ENCODE measurements at regions not wholly inside any gene's neighbourhood (a gene's known extent, or its start where the extent isn't known, plus 50 kb on each side); places are given as distances from the start of the nearest gene placed in this dataset.

DNA sequence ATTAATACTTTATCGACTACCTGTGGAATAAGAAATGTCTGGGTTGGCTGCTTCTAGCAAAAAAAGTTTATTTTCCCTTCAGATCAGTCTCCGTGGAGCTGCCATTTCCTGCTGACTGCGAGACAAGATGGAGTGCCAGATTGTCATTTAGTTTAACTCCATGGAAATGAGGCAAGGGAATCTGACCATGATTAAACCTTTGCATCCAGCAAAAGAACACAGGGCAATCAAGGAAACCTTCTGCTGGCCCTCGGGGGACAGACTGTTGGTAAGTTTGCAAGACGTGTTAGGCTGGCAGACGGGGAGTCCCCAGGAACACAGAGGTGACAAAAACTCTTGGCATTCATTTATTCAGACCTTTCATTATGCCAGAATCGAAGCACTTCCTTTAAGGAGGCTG lies 52.2 kb upstream of the SPACA1 start:
- no peak for DNase-seq (ENCODE audit: low read depth, low spot score)

DNA sequence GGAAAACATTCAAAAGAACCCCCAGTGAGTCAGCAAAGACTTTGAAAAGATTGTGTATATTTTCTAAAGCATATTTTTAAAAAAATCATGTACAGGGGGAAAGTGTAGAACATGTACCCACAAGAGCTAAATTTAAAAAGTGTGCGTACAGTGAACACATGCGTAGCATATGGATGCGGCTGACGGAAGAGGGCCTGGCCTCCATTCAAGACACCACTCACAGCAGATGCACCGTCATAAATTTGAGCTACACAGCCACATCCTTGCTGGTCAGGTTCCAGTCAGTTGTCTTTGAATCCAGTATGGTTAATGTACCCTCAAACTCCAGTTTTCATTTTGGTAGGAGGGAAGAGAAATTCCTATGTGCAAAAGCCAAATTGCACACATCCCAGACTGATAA lies 54.3 kb upstream of the SPACA1 start:
- DNase-seq (ENCODE audit: low read depth, low spot score), result no peak

DNA sequence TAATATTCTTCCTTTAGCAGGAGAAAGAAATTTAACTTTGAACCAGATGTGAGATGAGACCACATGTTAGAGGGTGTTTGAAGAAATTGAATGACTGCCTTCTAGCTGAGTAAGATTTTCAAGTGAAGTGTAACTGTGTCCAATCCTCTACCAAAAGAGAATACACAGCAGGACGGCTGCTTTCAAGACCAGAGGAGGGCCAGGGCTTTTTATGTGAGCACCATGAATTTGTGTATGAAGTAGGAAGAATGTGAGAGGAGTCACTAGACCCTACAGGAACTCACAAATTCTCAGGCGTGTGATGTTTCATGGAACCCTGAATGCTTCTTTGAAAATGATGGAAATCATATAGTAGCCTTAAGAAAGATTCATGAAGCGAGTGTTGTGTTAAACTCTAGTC lies 56.8 kb upstream of the SPACA1 start:
- no peak for DNase-seq (ENCODE audit: low read depth, low spot score)

DNA sequence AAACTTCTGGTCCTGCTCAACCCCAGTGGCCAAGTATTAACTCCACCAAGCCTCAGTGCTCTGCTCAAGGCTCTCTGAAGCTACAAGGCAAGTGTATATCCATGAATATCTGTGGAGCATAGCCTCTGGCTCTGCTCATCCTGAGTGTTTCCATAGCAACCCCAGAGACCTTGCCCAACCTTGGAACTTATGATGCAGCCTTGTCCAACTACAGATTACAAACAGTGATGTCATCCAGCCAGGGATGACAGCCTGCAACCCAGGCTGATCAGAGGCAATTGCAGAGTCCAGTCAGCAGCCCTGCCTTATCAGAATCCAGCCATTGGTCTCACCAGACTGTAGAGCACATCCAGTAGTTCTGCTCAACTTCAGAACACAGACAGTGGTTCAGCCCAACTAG lies 65.5 kb upstream of the SPACA1 start:
- DNase-seq (ENCODE audit: low read depth, low spot score), result no peak

DNA sequence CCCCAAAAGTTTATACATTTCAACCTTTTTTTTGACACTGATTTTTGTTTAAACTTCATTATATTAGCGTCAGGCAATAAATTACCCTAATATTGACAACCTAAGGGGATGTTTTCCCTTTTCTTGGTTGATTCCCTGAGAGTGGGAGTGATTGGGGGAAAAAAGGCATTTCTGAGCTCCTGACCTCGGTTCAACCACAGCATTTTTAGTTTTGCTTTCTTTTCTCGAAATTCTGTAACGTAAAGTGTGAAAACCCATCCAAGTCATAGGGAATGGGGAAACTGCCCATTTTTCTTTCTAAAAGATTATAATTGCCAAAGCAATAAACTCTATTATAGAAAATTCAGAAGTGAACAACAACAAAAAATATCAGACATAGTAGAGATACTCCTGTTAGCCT lies 67.9 kb upstream of the SPACA1 start:
- no peak for DNase-seq (ENCODE audit: low read depth, low spot score)

DNA sequence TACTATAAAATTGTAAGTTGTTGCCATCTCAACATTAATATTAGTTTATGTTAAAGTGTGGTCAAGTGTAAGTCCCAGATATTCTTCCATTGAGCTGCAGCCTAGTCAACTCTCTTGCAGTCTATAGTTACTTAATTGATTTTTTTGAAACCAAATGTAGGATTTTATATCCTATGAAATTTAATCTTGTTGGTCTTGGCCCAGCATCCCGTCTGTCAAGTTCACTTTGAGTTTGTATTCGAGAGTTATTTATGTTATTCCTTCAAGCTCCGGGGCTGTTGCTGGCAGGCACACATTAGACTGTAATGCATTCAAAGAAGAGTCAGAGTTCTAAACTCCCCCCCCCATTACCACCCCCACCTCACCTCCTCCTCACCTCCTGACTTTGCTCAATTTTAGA lies 71.0 kb upstream of the SPACA1 start:
- DNase-seq (ENCODE audit: low read depth, low spot score), result no peak

DNA sequence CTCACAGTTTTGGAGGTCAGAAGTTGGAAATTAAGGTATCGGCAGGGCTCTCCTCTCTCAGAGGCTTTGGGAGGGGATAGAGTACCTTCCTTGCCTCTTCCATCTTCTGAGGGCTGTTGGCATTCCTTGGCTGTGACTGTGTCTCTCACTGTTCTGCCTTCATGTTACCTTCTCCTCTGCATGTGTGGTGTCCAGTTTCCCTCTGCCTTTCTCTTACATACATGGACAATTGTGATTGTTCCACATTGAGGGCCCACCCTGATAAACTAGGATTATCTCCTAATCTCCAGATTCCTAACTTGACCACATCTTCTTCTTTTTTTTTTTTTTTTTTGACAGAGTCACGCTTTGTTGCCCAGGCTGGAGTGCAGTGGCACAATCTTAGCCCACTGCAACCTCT lies 72.1 kb upstream of the SPACA1 start:
- DNase-seq (ENCODE audit: low read depth, low spot score), result no peak

DNA sequence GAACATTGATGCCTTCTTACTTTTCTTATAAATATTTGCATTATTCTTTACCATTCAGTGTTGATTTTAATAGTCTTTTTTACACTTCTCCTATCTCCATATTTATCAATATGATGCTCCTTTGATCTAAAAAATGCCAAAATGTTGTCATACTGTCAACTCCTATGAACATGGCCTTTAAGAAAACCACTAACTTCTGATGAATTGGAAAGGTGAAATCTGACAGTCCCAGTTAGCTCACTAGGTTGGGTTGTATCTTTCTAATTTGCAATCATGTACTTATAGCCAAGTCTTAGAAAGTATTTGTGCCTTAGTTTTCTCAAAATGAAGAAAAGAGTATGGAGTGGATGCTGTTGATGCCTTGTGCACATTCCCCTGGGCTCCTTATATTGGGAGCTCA lies 75.4 kb upstream of the SPACA1 start:
- no peak for DNase-seq (ENCODE audit: low read depth, low spot score)

DNA sequence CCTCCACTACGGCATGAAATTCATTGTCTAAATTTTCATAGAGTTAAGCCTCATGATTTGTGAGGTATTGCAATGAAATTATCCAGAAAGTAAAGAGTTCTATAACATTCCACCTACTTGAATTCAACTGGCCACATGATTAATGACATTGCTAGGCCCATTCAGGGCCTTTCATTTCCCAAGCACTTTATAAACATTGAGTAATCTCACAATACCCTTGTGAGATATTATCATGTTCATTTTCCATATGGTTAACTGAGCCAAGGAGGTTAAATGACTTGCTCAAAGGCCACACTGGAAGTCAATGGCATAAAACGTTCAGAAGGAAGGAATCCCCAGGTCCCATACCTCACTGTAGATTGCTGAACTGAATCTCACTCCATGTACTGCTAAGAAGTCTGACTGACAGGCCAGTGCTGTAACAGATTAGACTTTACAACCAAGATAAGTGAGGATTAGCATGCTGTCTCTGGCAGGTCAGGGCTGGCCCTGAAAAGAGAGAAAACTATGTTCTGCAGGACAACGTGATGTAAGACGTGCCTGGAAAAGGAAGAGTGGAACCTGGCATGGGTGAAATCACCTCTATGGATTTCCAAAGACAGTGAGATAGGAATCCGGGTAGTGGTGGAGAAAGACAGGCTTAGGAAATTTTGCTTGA lies 75.9 kb upstream of the SPACA1 start:
- DNase-seq (ENCODE audit: low read depth, low spot score), result no peak

DNA sequence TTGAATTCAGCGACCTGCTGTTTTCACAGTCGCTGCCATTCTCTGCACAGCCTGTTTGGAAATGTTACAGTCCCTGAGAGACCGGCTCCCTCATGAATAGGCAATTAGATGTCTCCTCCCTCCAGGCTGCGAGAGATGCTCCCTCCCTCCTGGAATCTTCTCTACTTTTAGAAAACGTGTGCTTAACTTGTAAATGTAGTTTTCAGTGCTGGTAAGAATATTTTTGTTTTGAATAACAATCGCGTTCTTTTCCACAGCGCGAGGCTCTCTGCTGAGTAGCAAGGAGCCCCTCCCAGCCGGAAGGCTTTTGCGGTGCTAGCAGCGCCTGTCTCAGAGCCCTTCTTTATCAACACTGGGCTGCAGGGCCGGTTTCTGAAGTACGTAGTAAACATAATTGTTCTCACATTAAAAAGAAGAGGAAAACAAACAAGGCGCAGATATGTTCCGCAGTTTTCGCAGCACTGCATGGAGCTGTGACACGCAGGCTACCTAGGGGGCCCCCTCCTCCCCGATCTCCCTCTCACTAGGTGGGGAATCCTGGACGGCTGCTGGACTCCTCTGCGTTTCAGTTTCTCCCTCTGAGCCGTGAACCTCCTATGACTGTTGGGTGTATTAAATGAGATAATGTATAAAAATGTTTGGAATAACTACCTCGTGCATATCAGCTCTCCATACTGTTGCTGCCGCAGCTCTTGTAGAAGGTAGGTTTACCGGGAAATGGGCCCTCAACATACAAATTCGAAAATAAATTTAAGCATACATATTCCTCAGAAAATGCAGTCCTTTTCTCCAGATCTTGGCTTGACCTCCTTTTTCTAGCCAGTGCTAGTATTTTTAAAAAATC lies 79.0 kb upstream of the SPACA1 start:
- no peak for DNase-seq (ENCODE audit: low read depth, low spot score)

DNA sequence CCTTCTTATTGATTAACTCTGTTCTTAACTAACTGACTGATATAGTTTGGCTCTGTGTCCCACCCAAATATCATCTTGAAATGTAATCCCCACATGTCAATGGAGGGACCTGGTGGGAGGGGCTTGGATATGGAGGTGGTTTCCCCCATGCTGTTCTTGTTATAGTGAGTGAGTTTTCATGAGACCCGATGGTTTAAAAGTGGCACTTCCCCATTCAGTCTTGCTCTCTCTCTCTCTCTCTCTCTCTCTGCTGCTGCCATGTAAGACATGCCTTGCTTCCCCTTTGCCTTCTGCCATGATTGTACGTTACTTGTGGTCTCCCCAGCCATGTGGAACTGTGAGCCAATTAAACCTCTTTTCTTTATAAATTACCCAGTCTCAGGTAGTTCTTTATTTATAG lies 81.8 kb upstream of the SPACA1 start:
- DNase-seq (ENCODE audit: low read depth, low spot score), result no peak

DNA sequence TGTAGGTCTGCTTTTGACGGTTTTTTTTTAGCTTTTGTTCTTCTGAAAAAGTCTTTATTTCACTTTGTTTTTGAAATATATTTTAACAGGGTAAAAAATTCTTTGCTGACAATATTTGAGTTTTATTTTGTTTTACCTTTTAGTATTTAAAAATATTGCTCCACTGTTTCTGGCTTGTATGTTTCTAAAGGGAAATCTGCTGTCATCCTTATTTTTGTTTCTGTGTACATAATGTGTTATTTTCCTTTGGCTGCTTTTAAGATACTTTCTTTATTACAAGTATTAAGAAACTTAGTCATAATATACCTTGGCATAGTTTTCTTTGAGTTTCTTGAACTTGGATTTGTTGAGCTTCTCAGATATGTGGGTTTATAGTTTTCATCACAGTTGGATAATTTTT lies 88.6 kb upstream of the SPACA1 start:
- DNase-seq (ENCODE audit: low read depth, low spot score), result no peak

DNA sequence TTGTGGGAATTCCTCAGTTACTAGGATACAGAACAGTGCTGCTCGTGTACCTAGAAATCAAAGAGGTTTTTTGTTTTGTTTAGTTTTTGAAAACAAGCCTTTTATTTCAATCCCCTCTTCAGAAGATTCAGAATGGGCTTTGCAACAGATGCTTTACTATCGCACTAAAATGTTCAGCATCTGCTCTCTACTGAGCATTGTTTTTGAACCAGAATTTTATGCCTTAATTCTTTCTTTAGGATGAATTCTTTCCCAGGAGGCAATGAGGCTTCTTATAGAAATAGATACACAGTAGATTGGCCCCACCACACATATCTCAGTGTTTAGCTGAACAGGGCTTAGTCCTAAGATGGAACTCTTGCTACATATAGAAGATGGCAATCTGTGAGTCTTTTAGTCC lies 95.9 kb upstream of the SPACA1 start:
- no peak for DNase-seq (ENCODE audit: low read depth, low spot score)

DNA sequence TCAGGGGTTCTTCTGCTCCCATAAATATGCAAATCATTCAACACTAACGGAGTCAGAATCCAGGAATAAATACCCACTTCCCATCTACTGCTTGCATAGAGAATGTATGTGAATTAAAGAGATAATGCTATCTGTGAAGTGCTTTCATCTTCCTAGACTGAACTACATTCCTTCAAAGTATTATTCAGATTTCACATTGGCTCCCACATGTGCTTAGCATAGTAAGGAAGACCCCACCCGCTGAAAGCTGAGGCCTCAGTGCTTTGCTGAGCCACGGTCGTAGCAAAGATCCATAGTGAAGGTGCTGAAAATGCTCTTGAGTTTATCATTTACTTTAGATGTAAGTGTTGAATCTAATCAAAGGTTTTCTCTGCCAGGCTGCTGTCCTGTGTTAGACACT lies 97.0 kb upstream of the SPACA1 start:
- DNase-seq (ENCODE audit: low read depth, low spot score), result no peak

DNA sequence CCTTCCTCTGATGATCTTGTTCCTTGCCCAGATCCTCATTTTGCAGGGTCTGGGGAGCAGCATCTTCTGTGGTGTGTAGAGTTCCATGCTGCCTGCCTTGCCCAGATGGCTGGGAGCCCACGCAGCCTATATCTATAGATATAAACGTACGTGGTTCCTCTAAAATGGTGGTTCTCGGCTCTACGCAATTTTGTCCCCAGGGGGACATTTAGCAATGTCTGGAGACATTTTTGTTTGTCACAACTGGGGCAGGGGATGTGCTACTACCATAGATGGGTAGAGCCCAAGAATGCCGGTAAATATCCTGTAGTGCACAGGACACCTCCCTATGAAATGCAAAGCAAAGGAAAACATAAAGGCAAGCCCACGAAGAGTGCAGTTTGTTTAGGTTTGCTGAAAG lies 98.4 kb upstream of the SPACA1 start:
- DNase-seq (ENCODE audit: low read depth, low spot score), result no peak

DNA sequence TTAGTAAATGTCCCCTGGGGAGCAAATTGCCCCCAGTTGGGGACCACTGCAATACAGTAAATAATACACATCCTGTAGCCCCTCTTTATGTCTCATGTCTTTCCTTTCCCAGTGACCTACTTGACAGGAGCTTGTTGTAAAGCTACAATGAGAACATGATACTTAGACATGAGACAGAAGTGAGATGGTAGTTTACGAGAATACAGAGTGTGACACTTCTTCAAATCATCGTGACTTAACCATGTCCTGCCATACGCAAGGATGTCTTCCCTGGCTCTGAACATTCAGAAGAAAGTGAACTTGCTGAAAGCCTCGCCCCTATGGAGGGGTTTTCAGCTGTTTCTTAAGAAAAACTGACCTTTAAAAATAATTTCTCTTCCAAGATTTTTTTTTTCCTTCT lies 101.0 kb upstream of the SPACA1 start:
- no peak for DNase-seq (ENCODE audit: low read depth, low spot score)

DNA sequence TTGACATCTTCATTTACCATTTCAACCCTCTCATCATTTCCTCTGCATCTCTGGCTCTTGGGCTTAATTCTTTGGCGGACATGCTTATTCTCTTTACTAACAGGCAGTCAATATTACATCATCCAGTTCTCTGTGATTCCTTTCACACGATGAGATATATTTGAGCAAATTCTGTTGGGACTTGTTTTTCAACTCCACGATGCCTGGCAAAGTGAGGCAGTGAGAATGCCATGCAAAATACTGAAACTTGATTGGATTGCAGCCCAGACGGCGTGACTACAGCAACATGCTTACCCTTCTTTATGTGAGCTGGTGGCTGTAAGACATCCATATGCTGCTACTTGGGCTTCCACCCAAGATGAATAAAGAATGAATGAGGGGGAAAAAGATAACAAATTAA lies 101.7 kb upstream of the SPACA1 start:
- no peak for DNase-seq (ENCODE audit: low read depth, low spot score)

DNA sequence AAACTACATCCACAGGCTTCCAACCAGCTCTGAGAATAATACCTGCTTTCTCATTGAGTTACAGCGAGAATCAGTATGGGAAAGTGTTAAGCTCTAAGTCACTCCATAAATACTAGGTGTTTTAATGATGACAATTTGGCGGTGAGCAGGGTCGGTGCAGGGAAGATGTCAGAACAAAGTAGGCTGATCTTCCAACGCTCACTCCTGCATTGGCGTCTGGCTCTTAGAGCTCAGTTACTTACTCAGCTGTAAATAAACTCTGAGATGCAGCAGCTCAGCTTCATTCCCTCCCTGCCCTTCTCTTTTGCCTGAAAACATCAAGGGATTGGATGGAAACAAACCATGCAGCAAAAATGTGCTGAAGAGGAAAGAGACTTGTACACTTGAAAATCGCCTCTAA lies 102.5 kb upstream of the SPACA1 start:
- no peak for DNase-seq (ENCODE audit: low read depth, low spot score)

DNA sequence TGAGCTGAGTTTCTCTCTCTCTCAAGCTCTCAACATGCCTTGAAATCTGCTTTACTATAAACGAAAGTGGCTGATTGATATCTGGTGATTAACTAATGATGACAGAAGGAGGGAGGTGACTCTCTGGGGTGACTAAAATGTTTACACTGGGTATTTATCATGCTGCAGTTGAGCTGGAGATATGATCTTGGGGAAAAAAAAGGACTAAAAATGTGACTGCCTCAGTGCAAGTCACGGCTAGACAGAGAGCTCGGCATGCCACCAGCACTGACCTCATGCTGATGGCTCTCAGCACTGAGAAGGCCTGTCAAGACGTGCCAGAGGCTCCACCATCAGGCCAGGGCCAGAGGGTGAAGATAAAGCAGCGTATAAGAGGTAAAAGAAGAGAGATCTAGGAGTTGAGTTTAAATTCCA lies 103.1 kb upstream of the SPACA1 start:
- DNase-seq (ENCODE audit: low read depth, low spot score), result no peak

DNA sequence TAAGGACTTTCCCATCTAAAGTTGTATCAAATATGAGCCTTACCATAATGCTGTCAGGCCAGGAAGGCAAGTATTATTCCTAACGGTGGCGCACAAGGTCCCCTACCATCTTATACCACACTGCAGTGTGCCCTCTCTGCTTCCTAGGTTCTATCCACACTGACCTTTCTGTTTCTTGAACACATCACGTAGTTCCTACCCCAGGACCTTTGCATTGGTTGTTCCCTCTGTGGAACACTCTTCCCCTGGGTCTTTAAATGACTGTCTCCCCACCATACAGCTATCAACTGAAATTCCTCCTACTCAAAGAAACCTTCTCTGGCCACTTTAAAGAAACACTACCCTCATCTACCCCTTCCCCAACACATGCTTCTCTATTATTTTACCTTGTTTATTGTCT lies 104.5 kb upstream of the SPACA1 start:
- no peak for DNase-seq (ENCODE audit: low read depth, low spot score)

DNA sequence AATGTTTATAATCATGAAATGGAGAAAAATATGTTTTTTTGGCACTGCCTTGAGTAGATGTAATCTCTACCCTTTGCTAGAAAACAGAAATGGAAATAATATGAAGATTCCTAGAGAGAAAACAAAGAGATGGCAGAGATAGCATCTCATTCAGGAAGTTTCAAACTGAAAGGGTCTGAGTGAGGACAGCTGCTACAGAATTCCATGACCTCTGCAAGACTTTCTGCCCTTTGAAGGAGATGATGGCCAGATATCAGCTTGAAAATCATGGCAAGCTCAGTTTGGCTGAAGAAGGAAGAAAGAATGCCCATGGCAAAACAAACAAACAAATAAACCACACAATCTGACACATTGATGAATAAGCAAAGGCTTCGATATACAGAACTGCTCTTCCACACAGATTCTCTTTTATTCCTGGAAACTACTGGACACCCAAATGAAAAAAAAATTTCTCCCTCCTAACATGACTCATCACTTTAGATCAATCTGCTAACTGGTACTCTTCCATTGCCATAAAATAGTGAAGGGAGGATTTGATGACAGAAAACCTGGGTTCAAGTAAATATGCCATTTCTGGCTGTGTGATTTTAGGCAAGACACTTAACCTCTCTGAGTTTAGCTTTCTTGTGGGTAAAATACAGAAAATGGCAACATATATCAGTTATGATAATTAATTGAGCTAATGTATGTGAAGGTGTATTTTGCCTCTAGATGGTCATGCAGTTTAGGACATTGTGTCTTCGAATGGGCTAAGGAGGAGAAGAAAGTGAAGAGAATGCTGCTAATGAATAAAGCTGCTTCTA lies 105.9 kb upstream of the SPACA1 start:
- DNase-seq (ENCODE audit: low read depth, low spot score), result no peak

DNA sequence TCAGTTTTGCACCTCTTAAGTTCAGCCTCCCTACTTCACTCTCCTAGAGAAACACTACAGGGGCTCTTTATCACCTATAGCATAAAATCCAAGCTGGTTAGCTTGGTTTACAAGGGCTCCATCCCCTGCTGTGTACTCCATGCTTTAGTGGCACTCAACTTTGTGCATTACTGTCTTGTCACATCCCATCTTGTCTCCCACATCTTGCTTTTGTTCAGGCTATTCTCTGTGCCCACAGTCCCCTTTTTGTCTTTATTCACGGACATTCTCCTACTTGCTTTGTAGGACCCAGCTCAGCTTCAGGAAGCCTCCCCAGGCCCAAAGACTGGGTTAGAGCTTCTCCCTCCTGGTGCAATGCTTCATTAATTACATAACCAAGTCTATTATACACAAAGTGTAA lies 107.9 kb upstream of the SPACA1 start:
- DNase-seq (ENCODE audit: low read depth, low spot score), result no peak

DNA sequence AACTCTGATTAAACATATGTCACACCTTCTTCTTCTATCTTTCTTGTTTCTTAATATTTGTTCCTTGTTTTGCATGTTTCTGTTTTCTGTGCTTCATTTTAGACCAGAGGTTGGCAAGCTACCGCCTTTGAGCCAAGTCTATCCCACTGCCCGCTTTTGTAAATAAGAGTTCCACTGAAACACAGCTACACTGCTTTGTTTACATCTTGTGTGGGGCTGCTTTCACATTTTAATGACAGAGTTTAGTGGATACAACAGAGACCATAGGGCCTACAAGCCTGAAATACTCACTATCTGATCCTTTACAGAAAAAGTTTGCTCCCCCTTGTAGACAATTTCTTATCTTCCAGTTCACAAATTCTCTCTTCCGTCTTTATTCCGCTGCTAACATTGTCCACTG lies 109.4 kb upstream of the SPACA1 start:
- no peak for DNase-seq (ENCODE audit: low read depth, low spot score)

All from pulmonary artery endothelial cell (primary cell).